Esophagus squamous epithelium (tissue), 4 donors: ENCODE measurements at regions not wholly inside any gene's neighbourhood (a gene's known extent, or its start where the extent isn't known, plus 50 kb on each side); places are given as distances from the start of the nearest gene placed in this dataset.

Source experiments
- CTCF ChIP-seq, 6 experiments: fragments of 450-650 bp in 4 of 6; fragments of 200-600 bp in 2 of 6; sonication (generic) in 2 of 6; IDR thresholded peaks; one replicate each; pipeline ENCODE4 v1.5.1; 2016 to 2019; ENCODE audit warnings: antibody characterized with exemption in 6 of 6, mild to moderate bottlenecking in 4 of 6, moderate library complexity in 4 of 6
- POLR2A ChIP-seq, 4 donors: fragments of 450-650 bp; IDR thresholded peaks; one replicate each; pipeline ENCODE4 v1.6.1; 2017; ENCODE audit warnings: antibody characterized with exemption in 4 of 4, mild to moderate bottlenecking in 4 of 4, moderate library complexity in 3 of 4

GRCh38 chr11:37465221-37465620 is 867.2 kb upstream of the RAG2 start:
- TF ChIP-seq CTCF (IDR thresholded peaks at IDR 0.05) = no peak
- TF ChIP-seq POLR2A (IDR thresholded peaks at IDR 0.05) = no peak
